Stimulated activated CD8-positive, alpha-beta memory T cell treated with anti-CD3 and anti-CD28 coated beads, Interleukin-15, amount 100 ng/mL, for 48 hours (primary cell): ENCODE measurements at regions not wholly inside any gene's neighbourhood (a gene's known extent, or its start where the extent isn't known, plus 50 kb on each side); places are given as distances from the start of the nearest gene placed in this dataset.
"Not testable (repeated sequence)": the region's sequence is repeated elsewhere in the genome, so short reads cannot be mapped to it uniquely, and the experiment has no call there.

Source experiments
- DNase-seq, 2 donors: peaks; one replicate each; pipeline ENCODE4 v3.0.0-alpha.2; 2020; ENCODE audit warnings: low read depth in 2 of 2

GRCh38 chr5:118604106-118604505, 384.2 kb downstream of the DTWD2 start:
- no peak for DNase-seq

- no peak for DNase-seq
Observed at GRCh38 chr5:118603278-118603677, 385.1 kb downstream of the DTWD2 start.

DNA sequence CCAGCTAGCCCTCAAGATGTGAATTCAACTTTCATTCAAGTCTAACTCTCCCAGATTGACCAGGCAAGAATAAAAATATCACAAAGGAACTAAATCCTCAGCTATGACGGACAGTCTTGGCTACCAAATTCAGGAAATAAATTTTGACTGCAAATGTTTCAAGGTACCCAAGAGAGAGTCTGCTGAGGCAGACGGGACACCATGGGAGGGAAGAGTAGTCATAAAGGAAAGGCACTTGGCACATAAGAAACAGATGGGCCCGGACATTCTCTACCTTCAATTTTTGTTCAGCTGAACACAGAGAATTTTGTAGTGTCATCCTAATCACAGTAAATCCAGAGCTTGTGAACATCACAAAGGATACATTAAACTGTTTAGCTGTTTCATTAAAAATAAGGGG, 390.0 kb downstream of the DTWD2 start:
- no peak for DNase-seq

DNA sequence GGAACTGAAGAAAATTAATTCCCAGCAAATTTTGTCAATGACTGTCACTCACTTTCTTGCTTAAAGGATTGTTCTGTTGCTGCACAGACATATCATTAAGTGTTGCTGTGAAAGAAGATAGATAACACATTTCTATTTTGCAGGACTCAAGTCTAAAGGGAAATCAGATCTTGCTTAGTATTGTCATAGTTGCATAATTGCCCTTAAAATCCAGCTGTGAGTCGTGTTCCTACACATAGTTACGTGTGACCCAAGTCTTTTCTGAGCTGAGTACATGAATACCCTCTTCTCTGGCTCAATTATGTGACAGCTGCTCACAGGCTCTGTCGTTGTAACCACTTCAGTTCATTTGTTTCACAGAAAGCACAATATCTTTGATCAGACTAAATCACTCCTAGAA, 390.8 kb downstream of the DTWD2 start:
- no peak for DNase-seq

DNA sequence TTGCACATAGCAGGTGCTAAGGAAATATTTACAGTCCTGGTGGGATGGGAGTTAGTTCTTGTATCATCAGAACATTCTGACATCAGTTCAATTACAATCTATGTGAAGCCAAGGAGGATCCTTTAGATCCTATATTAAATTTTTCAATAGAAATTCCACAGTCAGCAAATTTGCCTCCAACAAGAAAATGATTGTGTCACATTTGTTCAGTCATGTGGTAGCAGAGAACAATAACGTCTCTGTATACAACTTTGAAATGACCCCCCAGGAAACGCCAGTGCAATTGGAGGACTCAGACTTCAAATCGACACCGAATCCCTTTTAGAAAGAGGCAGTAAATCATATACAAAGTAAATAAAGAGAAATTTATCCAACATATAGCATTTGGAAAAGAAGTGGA, 392.1 kb downstream of the DTWD2 start:
- DNase-seq, result no peak

GRCh38 chr5:118593003-118593328, 395.4 kb downstream of the DTWD2 start:
- DNase-seq, result no peak

GRCh38 chr5:118592229-118593002, 395.9 kb downstream of the DTWD2 start:
- DNase-seq, result no peak

DNA sequence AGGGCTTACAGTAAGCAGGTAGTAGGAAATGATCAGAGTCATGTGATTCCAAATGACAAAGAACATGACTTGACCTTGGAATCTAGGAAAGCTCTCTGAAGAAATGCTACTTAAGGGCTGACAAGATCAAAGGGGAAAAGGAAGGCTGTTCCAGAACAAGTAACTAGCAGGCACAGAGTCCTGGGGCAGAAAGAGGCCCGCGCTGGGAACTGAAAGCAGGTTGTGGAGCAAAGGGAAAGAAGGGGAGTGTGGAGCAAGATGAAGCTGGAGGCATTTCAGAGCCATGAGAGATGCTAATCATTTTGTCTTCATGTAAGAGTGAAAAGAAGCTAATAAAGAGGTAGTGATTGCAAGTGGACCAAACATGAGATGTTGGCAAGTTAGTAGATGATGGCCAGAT, 397.5 kb downstream of the DTWD2 start:
- no peak for DNase-seq

DNA sequence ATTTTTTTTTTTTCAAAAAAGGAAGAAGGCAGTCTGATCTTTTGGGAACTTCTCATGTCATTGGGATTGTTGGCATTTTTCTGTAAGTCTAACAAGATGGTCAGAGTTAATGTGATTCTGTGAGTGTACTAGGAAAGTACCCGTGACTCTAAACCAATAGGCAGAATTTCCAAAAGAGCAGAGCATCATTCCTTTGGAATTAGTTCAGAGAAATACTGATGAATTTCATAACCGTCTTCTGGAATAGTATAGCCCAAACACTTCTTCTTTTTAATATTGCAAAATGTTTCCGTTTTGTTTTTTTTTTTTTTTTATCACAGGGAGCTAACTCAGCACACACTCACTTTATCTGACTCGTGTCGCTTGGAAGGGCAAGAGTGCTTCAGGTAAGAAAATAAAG, 407.4 kb downstream of the DTWD2 start:
- no peak for DNase-seq

DNA sequence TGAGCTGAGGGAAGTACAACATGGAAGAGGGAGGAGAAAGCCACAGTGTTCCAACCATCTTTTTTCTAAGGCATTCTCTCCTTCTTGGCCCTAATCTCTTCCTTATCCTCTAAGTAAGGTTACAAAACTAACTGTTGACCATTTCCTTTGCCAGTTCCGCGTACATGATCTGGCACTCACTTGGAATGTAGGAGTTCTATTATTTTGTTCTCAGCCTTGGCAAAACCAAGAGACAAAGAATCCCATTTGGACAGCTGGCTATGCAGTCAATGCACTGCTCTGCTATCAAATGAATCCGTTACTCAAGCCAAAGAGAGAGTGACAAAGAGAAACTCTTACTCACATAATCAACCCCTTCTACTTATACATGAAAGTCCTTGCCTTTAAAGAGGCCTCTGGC, 410.3 kb downstream of the DTWD2 start:
- DNase-seq, result no peak

GRCh38 chr5:118577621-118578020, 410.7 kb downstream of the DTWD2 start:
- DNase-seq, result no peak

GRCh38 chr5:118570276-118570675, 418.1 kb downstream of the DTWD2 start:
- not testable (repeated sequence) for DNase-seq

- not testable (repeated sequence) for DNase-seq
Observed at GRCh38 chr5:118569596-118569995, 418.8 kb downstream of the DTWD2 start.

GRCh38 chr5:118565335-118565971, 422.9 kb downstream of the DTWD2 start:
- no peak for DNase-seq

DNA sequence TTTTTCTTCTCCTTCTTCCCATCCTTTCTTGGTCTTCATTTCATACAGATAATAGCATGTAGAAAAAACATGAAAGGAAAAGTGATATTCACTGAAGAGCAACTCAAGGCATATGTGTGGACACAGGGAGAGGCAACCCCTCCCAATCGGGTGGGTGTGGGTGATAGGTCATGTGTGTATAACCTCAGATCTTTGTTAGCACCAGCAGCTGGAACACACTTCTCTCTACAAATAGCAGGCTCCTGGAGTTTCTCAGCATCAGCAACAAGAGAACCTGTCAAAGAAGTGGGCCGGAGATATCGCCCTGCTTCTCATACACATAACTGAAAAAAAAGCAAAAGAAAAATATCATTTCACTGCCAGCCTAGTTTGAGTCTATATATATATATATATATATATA, 426.4 kb downstream of the DTWD2 start:
- no peak for DNase-seq

DNA sequence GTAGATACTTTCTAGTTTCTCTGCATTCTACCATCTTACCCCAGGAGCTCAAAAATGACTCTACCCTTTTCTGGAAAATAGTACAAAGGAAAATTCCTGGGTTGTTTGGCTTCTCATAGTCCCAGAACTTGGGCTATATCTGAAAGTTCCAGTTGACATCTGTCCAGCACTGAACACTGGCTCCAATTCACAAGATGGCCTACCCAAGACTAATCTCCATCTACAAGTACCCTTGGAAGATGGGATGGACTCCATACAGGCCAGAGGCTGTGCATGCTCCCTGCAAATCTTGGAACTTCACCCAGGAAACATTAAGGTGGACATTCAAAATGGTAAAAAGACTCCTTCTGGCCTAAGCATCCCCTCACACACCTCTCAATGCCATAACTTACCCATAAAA, 427.1 kb downstream of the DTWD2 start:
- no peak for DNase-seq

- no peak for DNase-seq
Observed at GRCh38 chr5:118558871-118559270, 429.5 kb downstream of the DTWD2 start.

GRCh38 chr5:118557251-118557661, 431.1 kb downstream of the DTWD2 start:
- no peak for DNase-seq

DNA sequence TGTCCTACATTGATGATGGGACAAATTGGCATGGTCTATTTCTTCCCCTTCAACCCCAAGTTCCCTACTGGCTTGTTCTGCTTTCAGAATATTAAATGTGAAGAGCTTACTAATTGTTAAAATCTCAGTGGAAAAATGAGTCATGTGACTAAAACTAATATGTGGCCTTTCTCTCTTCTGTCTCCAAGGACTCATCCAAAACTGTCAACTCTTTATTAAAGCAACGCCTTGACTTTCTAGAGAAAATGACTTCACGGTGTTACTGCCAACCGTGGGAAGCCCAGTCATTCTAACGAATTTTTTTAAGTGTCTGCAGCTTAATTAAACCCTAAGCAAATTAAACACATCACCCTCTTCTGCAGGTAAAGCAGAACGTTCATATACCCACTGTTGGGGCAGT, 431.6 kb downstream of the DTWD2 start:
- no peak for DNase-seq

- no peak for DNase-seq
Observed at GRCh38 chr5:118555727-118556126, 432.6 kb downstream of the DTWD2 start.

DNA sequence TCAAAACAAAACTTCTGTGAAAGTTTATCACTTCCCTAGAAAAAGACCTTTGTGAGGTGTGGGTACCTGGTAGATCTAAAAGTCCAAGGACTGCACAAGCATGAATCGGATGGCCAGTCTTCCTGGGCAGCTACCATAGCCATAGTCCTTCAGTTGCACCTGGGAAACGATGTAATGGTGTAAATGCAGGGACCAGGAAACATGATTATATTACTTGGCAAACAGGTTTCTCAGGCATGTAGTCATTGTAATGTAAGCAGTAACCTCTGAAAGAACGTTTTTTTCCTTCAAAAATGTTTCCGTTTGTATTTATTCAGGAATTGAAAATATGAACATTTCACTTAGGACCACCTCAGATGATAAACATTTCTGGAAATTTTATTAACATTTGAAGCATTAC, 433.4 kb downstream of the DTWD2 start:
- DNase-seq, result no peak

GRCh38 chr5:118554241-118554640, 434.1 kb downstream of the DTWD2 start:
- DNase-seq, result no peak

- no peak for DNase-seq
Observed at GRCh38 chr5:118553662-118554061, 434.7 kb downstream of the DTWD2 start.
